PC-3 (cell line): ENCODE measurements at regions not wholly inside any gene's neighbourhood (a gene's known extent, or its start where the extent isn't known, plus 50 kb on each side); places are given as distances from the start of the nearest gene placed in this dataset.

ENCODE experiments used
- ATAC-seq: fragments of 200-7000 bp; cut with Tn5 transposase; 2 replicates; pipeline ENCODE4 v1.9.1; 2020; ENCODE audit warnings: mild to moderate bottlenecking, moderate library complexity
- BruUV-seq: library from RNA; stranded (reverse); fragments of 400-500 nt; replicated peaks from 2 replicates; lab custom pipeline; 2021; lab: Mats Ljungman, UMichigan
- CTCF ChIA-PET: fragments of 300-600 bp; sonication (Branson Sonifier 250); formaldehyde crosslinking; loops from one replicate; lab custom pipeline; 2022; ENCODE audit warnings: antibody characterized with exemption; lab: Charles Lee
- POLR2A ChIA-PET: fragments of 300-600 bp; sonication (Branson Sonifier 250); formaldehyde crosslinking; loops from one replicate; lab custom pipeline; 2022; ENCODE audit warnings: antibody characterized with exemption; ENCODE audit not compliant: unreplicated experiment; lab: Charles Lee
- DNase-seq: peaks from one replicate; pipeline ENCODE4 v3.0.0-alpha.2; 2015
- H2AFZ ChIP-seq: fragments of 300-600 bp; sonication (generic); 2 replicates; pipeline ENCODE4 v1.6.0; 2016; ENCODE audit warnings: antibody characterized with exemption, low read length
- H3F3A ChIP-seq: fragments of 300-600 bp; sonication (generic); one replicate; pipeline ENCODE4 v1.6.0; 2017; ENCODE audit warnings: antibody characterized with exemption, low read length, control low read depth, mild to moderate bottlenecking; ENCODE audit not compliant: unreplicated experiment
- H3K27ac ChIP-seq: fragments of 300-600 bp; sonication (generic); 2 replicates; pipeline ENCODE4 v1.5.1; 2016; ENCODE audit warnings: mild to moderate bottlenecking, low read length
- H3K27me3 ChIP-seq: fragments of 300-600 bp; sonication (generic); 2 replicates; pipeline ENCODE4 v1.6.1; 2016; ENCODE audit warnings: low read length, mixed read lengths
- H3K36me3 ChIP-seq: fragments of 300-600 bp; sonication (generic); 2 replicates; pipeline ENCODE4 v1.6.1; 2016; ENCODE audit warnings: low read depth, mixed run types, low read length, mixed read lengths
- H3K4me1 ChIP-seq: fragments of 300-600 bp; sonication (generic); 2 replicates; pipeline ENCODE4 v1.5.1; 2016; ENCODE audit warnings: low read length; ENCODE audit not compliant: insufficient read depth
- H3K4me2 ChIP-seq: fragments of 300-600 bp; sonication (generic); 2 replicates; pipeline ENCODE4 v1.6.0; 2016; ENCODE audit warnings: low read length
- H3K4me3 ChIP-seq: fragments of 300-600 bp; sonication (generic); 2 replicates; pipeline ENCODE4 v1.5.1; 2016; ENCODE audit warnings: mild to moderate bottlenecking, low read length, mixed read lengths
- H3K79me2 ChIP-seq: fragments of 300-600 bp; sonication (generic); 2 replicates; pipeline ENCODE4 v1.6.1; 2017; ENCODE audit warnings: low read length, mixed read lengths
- H3K9ac ChIP-seq: fragments of 300-600 bp; sonication (generic); 2 replicates; pipeline ENCODE4 v1.6.0; 2016; ENCODE audit warnings: mild to moderate bottlenecking, low read length
- H3K9me2 ChIP-seq: fragments of 300-600 bp; sonication (generic); replicated peaks from 2 replicates; pipeline ENCODE4 v1.6.1; 2016; ENCODE audit warnings: mixed run types, low read length, mixed read lengths
- H3K9me3 ChIP-seq: fragments of 300-600 bp; sonication (generic); 2 replicates; pipeline ENCODE4 v1.6.1; 2016; ENCODE audit warnings: low read length, mixed read lengths
- H4K20me1 ChIP-seq: fragments of 300-600 bp; sonication (generic); 2 replicates; pipeline ENCODE4 v1.6.1; 2016; ENCODE audit warnings: low read length, mixed read lengths
- EZH2 ChIP-seq: fragments of 300-600 bp; sonication (generic); IDR thresholded peaks from one replicate; pipeline ENCODE4 v1.6.1; 2017; ENCODE audit warnings: antibody characterized with exemption, mild to moderate bottlenecking, low read length; ENCODE audit not compliant: unreplicated experiment
- EZH2phosphoT487 ChIP-seq: fragments of 300-600 bp; sonication (generic); IDR thresholded peaks from 2 replicates; pipeline ENCODE4 v1.6.1; 2018; ENCODE audit warnings: mild to moderate bottlenecking, antibody characterized with exemption, low read length, borderline replicate concordance
- intact Hi-C: fragments of 100-400 bp; cut with micrococcal nuclease; formaldehyde crosslinking; loops from 2 replicates; pipeline ENCODE4 v1.9.0; 2023
- TF ChIP-seq, protein P1 (sequence below): fragments of 300-600 bp; sonication (generic); conservative IDR thresholded peaks from 2 replicates; pipeline ENCODE4 v1.5.1; 2017; ENCODE audit warnings: antibody characterized with exemption, low read depth, mild to moderate bottlenecking, low read length

- Histone ChIP-seq H3K4me1 (no peaks in the 10 kb centered on the region), H3K27me3 (peaks cover 28% of the 10 kb centered on the region), H3K27ac (no peak overlapping the region), H3K4me3 (no peak overlapping the region), H3K9me2 (no peaks in the 10 kb centered on the region), H3K9me3 (no peaks in the 10 kb centered on the region), H3F3A (no peaks in the 10 kb centered on the region), H3K79me2 (no peaks in the 10 kb centered on the region), H4K20me1 (no peaks in the 10 kb centered on the region), H2AFZ (no peak overlapping the region), H3K9ac (no peak overlapping the region), H3K4me2 (no peak overlapping the region), H3K36me3 (no peaks in the 10 kb centered on the region)
- ChIA-PET CTCF (no interaction called here), POLR2A (no interaction called here)
- DNase-seq (no peak), ATAC-seq (no peak)
- TF ChIP-seq, protein P1, sequence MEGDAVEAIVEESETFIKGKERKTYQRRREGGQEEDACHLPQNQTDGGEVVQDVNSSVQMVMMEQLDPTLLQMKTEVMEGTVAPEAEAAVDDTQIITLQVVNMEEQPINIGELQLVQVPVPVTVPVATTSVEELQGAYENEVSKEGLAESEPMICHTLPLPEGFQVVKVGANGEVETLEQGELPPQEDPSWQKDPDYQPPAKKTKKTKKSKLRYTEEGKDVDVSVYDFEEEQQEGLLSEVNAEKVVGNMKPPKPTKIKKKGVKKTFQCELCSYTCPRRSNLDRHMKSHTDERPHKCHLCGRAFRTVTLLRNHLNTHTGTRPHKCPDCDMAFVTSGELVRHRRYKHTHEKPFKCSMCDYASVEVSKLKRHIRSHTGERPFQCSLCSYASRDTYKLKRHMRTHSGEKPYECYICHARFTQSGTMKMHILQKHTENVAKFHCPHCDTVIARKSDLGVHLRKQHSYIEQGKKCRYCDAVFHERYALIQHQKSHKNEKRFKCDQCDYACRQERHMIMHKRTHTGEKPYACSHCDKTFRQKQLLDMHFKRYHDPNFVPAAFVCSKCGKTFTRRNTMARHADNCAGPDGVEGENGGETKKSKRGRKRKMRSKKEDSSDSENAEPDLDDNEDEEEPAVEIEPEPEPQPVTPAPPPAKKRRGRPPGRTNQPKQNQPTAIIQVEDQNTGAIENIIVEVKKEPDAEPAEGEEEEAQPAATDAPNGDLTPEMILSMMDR: no peak
- TF ChIP-seq EZH2 (no peak), EZH2phosphoT487 (no peak)
- intact Hi-C loops: no loop called here
- BruUV-seq: no TSS peak
These were observed 161.7 kb downstream of the TSN start for GRCh38 chr2:121917143-121917542.

GRCh38 chr2:121918231-121918630 lies 162.8 kb downstream of the TSN start:
- ATAC-seq: no peak
- no peak overlapping the region for H3K9ac ChIP-seq
- H3K27me3 ChIP-seq: peaks cover 24% of the 10 kb centered on the region
- no peaks in the 10 kb centered on the region for H3K9me2 ChIP-seq
- DNase-seq: no peak
- no peaks in the 10 kb centered on the region for H3K36me3 ChIP-seq
- no TSS peak for BruUV-seq
- H3K9me3 ChIP-seq: no peaks in the 10 kb centered on the region
- H4K20me1 ChIP-seq: no peaks in the 10 kb centered on the region
- ChIA-PET CTCF (no interaction called here), POLR2A (no interaction called here)
- intact Hi-C loops: no loop called here
- H3F3A ChIP-seq: no peaks in the 10 kb centered on the region
- no peak overlapping the region for H2AFZ ChIP-seq
- no peak overlapping the region for H3K4me3 ChIP-seq
- no peaks in the 10 kb centered on the region for H3K4me1 ChIP-seq
- H3K27ac ChIP-seq: no peak overlapping the region
- no peak overlapping the region for H3K4me2 ChIP-seq
- no peaks in the 10 kb centered on the region for H3K79me2 ChIP-seq
- TF ChIP-seq EZH2: no peak
- TF ChIP-seq, protein P1: no peak
- TF ChIP-seq EZH2phosphoT487: no peak

DNA sequence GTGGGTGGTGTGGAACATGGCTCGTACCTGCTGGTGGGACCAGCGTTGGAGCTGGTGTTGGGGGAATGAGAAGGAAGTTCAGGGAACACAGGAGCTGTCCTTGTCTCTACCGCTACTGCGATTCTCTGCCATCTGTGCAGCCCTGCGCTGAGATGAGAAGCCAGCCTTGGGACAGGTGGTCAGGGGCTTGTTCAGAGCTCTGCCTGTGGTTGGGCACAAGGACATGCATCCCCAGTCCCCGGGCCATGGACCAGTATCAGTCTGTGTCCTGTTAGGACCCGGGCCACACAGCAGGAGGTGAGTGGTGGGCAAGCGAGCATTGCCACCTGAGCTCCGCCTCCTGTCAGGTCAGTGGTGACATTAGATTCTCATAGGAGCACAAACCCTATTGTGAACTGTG lies 164.4 kb downstream of the TSN start:
- Histone ChIP-seq H3F3A (no peaks in the 10 kb centered on the region), H2AFZ (no peak overlapping the region), H3K9ac (no peak overlapping the region), H3K79me2 (no peaks in the 10 kb centered on the region), H3K4me1 (no peaks in the 10 kb centered on the region), H3K9me2 (no peaks in the 10 kb centered on the region), H3K36me3 (no peaks in the 10 kb centered on the region), H3K4me2 (no peak overlapping the region), H3K27ac (no peak overlapping the region), H3K27me3 (peaks cover 14% of the 10 kb centered on the region), H3K9me3 (no peaks in the 10 kb centered on the region), H3K4me3 (no peak overlapping the region), H4K20me1 (no peaks in the 10 kb centered on the region)
- intact Hi-C loops: no loop called here
- ChIA-PET POLR2A (no interaction called here), CTCF (interaction anchor here (0.6 kb wide), 1 partner anchor 137 kb away, joined by 7 read pairs; no protein-coding TSS in a partner anchor)
- no peak for DNase-seq
- no TSS peak for BruUV-seq
- ATAC-seq: no peak
- TF ChIP-seq, protein P1: no peak
- TF ChIP-seq EZH2phosphoT487 (no peak), EZH2 (no peak)
